ENCODE measurements at regions not wholly inside any gene's neighbourhood (a gene's known extent, or its start where the extent isn't known, plus 50 kb on each side); places are given as distances from the start of the nearest gene placed in this dataset.
"Not testable (repeated sequence)": the region's sequence is repeated elsewhere in the genome, so short reads cannot be mapped to it uniquely, and the experiment has no call there.

GRCh38 chr5:42889311-42889933, 77.7 kb upstream of the SELENOP start:
- DNase-seq, result peak; percentile 66

- DNase-seq, result no peak
Measured at GRCh38 chr5:42888771-42889170, 77.1 kb upstream of the SELENOP start.

GRCh38 chr5:42887575-42887974, 75.9 kb upstream of the SELENOP start:
- no peak for DNase-seq

GRCh38 chr5:42887097-42887496, 75.4 kb upstream of the SELENOP start:
- DNase-seq, result no peak

- no peak for DNase-seq
Measured at GRCh38 chr5:42886635-42887034, 74.9 kb upstream of the SELENOP start.

DNA sequence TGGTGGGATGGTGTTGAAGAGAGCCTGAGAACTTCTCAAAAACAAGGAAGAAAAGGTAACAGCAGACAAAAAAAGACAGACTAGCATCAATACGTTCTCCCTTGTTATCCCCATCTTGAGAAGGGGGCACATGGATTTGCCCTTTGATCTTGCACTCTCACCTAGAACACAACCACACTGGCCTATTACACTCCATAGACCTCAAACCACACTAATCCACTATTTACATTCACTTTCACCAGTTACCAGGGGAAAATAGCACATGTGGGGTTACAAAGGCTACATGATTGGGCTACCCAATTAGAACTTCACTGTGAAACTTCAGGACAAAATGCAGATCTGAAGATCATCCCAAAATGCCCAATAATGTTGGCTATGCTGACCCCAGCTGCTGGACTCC, 72.6 kb upstream of the SELENOP start:
- no peak for DNase-seq

DNA sequence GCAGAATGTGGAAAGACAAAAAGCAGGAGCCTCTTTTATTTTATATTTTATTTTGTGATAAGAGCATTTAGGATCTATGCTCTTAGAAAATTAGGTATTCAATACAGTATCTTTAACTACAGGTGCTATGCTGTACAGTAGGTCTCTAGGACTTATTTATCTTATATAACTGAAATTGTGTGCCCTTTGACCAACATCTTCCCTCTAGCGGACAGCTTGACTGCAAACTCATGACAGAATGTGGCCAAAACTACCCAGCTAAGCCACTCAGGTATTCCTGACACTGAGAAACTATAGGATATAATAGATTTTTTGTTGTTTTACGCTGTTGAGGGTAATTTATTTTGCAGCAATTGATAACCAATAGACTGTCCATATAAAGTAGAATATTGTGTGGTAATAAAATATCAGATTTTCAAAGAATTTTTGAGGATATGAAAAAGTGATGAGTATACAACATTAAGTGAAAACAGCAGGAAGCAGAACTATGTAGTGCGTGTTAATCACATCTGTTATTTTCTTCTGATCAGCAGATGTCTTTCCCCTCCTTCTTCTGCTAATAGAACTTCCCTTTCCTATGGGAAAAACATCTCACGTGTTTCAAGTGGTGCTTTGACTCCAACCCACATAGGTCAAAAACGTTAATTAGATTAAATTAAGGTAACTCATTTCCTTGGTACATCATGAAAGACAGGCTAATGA, 69.9 kb upstream of the SELENOP start:
- no peak for DNase-seq

DNA sequence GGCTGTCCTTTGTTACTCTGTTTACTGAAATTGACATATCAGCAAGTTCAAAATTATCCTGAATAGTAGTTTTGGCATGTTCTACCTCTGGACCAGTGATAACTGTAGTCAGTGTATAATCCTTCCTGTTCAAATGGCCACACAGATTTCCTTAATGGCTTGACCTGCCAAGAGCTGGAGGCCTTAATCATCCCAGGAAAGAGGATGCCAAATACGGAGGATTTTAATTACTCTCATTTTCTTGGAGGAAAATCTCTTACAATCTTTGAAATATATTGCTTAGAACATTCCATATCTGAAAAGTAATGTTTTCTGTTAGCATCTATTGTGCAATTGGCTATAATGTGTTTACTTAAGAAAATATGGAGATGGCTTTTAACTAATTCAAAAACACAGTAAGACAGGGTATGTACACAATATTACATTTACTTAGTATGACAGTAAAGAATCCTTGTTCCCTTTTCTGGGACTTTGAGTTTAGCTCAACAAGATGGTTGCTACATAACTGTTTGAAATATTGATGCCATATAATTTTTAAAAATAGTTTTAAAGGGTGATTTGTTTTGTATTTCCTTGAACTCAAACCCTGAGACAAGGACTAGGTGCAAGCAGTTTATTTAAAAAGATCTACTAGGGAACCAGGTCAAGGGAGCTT, 68.9 kb upstream of the SELENOP start:
- no peak for DNase-seq

DNA sequence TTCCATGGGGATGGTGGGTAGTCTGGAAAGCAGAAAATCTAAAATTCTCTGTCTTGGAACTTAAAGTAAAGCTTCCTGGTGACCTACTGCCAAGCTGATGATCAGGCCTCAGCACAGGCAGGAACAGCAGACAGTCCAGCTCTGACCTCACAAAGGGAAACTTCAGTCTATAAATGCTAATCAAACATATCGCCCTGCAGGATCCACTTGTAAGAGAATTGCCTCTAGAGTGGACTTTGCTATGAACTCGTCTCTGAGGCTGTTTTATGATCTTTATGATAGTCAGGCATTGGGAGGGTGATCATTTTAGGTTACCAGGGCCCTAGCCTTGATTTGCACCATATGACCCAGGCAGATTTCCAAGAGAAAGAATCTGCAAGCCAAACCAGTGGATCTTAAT, 67.6 kb upstream of the SELENOP start:
- DNase-seq, result no peak

DNA sequence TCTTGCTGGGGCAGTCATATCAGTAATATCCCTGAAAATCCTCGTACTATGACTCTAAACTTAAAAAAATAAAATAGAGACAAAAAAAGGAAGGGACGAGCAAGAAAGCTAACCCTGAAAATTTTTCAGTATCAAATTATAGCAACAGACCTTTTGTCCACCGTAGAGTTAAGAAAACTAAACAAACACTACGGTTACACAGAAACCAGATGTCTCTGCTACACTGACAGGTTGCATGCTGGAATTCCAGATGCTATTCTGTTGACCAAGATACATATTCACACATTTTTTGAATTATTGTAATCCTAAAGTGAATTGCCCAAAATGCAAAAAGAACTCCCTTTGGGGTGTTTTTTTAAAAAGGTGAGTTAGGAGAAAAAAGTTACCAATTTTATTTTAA, 66.9 kb upstream of the SELENOP start:
- DNase-seq, result no peak

DNA sequence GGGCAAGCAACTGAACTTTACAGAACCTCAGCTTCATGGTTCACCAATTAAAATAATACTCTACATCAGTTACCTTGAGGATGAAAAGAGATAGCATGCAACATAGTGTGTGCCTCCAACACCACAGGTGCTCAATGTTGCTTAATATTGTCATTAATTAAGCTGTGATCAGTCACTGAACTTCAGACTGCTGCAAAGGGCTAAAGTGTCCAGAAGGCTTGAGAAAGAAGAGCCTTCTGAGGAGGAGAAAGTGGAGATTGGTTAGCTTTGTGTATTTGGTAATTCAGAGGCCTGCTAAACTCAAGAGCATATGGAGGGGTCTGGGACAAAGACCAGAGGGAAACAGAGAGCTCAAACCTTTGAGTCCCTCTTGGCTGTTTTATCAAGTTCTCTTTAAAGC, 66.3 kb upstream of the SELENOP start:
- DNase-seq, result no peak

- no peak for DNase-seq
Measured at GRCh38 chr5:42877431-42877830, 65.7 kb upstream of the SELENOP start.

GRCh38 chr5:42876375-42876844, 64.7 kb upstream of the SELENOP start:
- no peak for DNase-seq

- no peak for DNase-seq
Measured at GRCh38 chr5:42875785-42876374, 64.2 kb upstream of the SELENOP start.

GRCh38 chr5:42875211-42875610, 63.5 kb upstream of the SELENOP start:
- DNase-seq, result no peak

GRCh38 chr5:42874621-42875198, 63.0 kb upstream of the SELENOP start:
- DNase-seq, result no peak

GRCh38 chr5:42872865-42873264, 61.2 kb upstream of the SELENOP start:
- no peak for DNase-seq

GRCh38 chr5:42870882-42871418, 59.3 kb upstream of the SELENOP start:
- DNase-seq, result no peak

DNA sequence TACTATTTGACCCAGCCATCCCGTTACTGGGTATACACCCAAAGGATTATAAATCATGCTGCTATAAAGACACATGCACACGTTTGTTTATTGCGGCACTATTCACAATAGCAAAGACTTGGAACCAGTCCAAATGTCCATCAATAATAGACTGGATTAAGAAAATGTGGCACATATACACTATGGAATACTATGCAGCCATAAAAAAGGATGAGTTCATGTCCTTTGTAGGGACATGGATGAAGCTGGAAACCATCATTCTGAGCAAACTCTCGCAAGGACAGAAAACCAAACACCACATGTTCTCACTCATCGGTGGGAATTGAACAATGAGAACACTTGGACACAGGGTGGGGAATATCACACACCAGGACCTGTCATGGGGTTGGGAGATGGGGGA, 56.7 kb upstream of the SELENOP start:
- not testable (repeated sequence) for DNase-seq

GRCh38 chr5:42864749-42865148, 53.1 kb upstream of the SELENOP start:
- DNase-seq, result not testable (repeated sequence)
